Gastroesophageal sphincter (tissue), 4 donors: ENCODE measurements at regions not wholly inside any gene's neighbourhood (a gene's known extent, or its start where the extent isn't known, plus 50 kb on each side); places are given as distances from the start of the nearest gene placed in this dataset.

Experiments used
- ATAC-seq: fragments of 150-250 bp; one replicate; pipeline ENCODE4 v1.9.1; 2016; ENCODE audit warnings: mild to moderate bottlenecking, moderate library complexity
- H3K27ac ChIP-seq, 4 donors: fragments of 200-600 bp; sonication (generic) in 3 of 4; 1 replicate in 3 of 4; 2 replicates in 1 of 4; pipeline ENCODE4 v1.5.1; 2016 to 2019
- H3K27me3 ChIP-seq: fragments of 200-600 bp; sonication (generic); one replicate; pipeline ENCODE4 v1.5.1; 2019
- H3K36me3 ChIP-seq, 2 donors: fragments of 200-600 bp; sonication (generic); one replicate each; pipeline ENCODE4 v1.5.1; 2019; ENCODE audit warnings: control low read depth in 1 of 2
- H3K4me1 ChIP-seq, 3 donors: fragments of 200-600 bp; sonication (generic); 1 replicate in 2 of 3; 2 replicates in 1 of 3; pipeline ENCODE4 v1.5.1; 2016 to 2019; ENCODE audit warnings: control low read depth in 2 of 3
- H3K4me3 ChIP-seq, 2 donors: fragments of 200-600 bp; sonication (generic); one replicate each; pipeline ENCODE4 v1.5.1; 2019; ENCODE audit warnings: mild to moderate bottlenecking in 1 of 2, moderate library complexity in 1 of 2
- H3K9me3 ChIP-seq, 3 donors: fragments of 200-600 bp; sonication (generic); one replicate each; pipeline ENCODE4 v1.5.1; 2017 to 2019; ENCODE audit warnings: control low read depth in 2 of 3
- EP300 ChIP-seq: sonication (generic); formaldehyde crosslinking; IDR thresholded peaks from one replicate; pipeline ENCODE4 v1.6.1; 2017; ENCODE audit warnings: antibody characterized with exemption, mild to moderate bottlenecking
- POLR2A ChIP-seq, 2 donors: fragments of 450-650 bp; IDR thresholded peaks; one replicate each; pipeline ENCODE4 v1.6.1; 2017; ENCODE audit warnings: antibody characterized with exemption in 2 of 2, mild to moderate bottlenecking in 2 of 2, moderate library complexity in 1 of 2
- POLR2AphosphoS5 ChIP-seq: sonication (generic); formaldehyde crosslinking; IDR thresholded peaks from one replicate; pipeline ENCODE4 v1.6.1; 2017; ENCODE audit warnings: antibody characterized with exemption
- WGBS, 2 donors: methylation state at CpG; one replicate each; pipeline ENCODE4 v1.1.5; 2018; ENCODE audit warnings: low coverage in 1 of 2; 5-methylcytosine and 5-hydroxymethylcytosine counted together
- TF ChIP-seq, protein P1 (sequence below), 4 experiments: fragments of 200-600 bp in 2 of 4; fragments of 450-650 bp in 2 of 4; sonication (generic) in 1 of 4; IDR thresholded peaks; one replicate each; pipeline ENCODE4 v1.5.1; 2017 to 2019; ENCODE audit warnings: antibody characterized with exemption in 4 of 4, mild to moderate bottlenecking in 2 of 4, moderate library complexity in 2 of 4

GRCh38 chr2:198309081-198309480 is 504.7 kb downstream of the PLCL1 start:
- Histone ChIP-seq H3K9me3 (no peaks in the 10 kb centered on the region), H3K27me3 (peaks cover 25% of the 10 kb centered on the region), H3K4me1 (no peaks in the 10 kb centered on the region), H3K27ac (no peak overlapping the region), H3K4me3 (no peak overlapping the region), H3K36me3 (no peaks in the 10 kb centered on the region)
- WGBS, 2 donors, result 86 to 100% methylated on average over 1 of the region's 1 CpG
- TF ChIP-seq, protein P1, sequence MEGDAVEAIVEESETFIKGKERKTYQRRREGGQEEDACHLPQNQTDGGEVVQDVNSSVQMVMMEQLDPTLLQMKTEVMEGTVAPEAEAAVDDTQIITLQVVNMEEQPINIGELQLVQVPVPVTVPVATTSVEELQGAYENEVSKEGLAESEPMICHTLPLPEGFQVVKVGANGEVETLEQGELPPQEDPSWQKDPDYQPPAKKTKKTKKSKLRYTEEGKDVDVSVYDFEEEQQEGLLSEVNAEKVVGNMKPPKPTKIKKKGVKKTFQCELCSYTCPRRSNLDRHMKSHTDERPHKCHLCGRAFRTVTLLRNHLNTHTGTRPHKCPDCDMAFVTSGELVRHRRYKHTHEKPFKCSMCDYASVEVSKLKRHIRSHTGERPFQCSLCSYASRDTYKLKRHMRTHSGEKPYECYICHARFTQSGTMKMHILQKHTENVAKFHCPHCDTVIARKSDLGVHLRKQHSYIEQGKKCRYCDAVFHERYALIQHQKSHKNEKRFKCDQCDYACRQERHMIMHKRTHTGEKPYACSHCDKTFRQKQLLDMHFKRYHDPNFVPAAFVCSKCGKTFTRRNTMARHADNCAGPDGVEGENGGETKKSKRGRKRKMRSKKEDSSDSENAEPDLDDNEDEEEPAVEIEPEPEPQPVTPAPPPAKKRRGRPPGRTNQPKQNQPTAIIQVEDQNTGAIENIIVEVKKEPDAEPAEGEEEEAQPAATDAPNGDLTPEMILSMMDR (IDR thresholded peaks at IDR 0.05), result no peak
- TF ChIP-seq EP300, result no peak
- no peak for TF ChIP-seq POLR2AphosphoS5
- TF ChIP-seq POLR2A (IDR thresholded peaks at IDR 0.05), result no peak
- no peak for ATAC-seq

DNA sequence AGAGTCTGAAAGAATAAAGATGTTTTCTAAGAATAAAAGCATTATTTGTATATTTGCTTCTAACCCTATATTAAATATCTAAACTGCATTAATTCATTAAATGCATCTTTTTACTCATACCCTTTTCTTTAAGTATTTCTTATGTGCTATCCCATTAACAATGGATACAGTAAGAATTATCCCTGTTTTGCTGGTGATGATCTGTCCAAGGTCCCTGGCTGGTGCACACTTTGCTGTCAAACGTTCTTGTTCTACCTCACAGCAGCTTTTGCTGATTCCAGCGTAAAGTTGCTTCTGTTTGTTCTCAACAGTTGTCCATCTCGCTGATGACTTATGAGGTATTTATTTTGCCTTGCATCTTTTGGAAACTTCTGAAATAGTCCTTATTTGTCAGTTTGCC is 504.0 kb downstream of the PLCL1 start:
- H3K36me3 ChIP-seq, result no peaks in the 10 kb centered on the region
- 74 to 80% methylated on average over 3 of the region's 3 CpGs for WGBS, 2 donors
- no peaks in the 10 kb centered on the region for H3K9me3 ChIP-seq
- H3K4me3 ChIP-seq, result no peak overlapping the region
- TF ChIP-seq, protein P1 (IDR thresholded peaks at IDR 0.05), result no peak
- TF ChIP-seq POLR2A (IDR thresholded peaks at IDR 0.05), result no peak
- no peak for TF ChIP-seq POLR2AphosphoS5
- no peak for TF ChIP-seq EP300
- no peaks in the 10 kb centered on the region for H3K4me1 ChIP-seq
- no peak for ATAC-seq
- peaks cover 24% of the 10 kb centered on the region for H3K27me3 ChIP-seq
- H3K27ac ChIP-seq, result no peak overlapping the region

GRCh38 chr2:198307093-198307492 is 502.7 kb downstream of the PLCL1 start:
- H3K27ac ChIP-seq, result no peak overlapping the region
- 81 to 83% methylated on average over 2 to 3 of the region's 3 CpGs for WGBS, 2 donors

GRCh38 chr2:198304859-198305258 is 500.5 kb downstream of the PLCL1 start:
- Histone ChIP-seq H3K27me3 (no peaks in the 10 kb centered on the region), H3K4me3 (no peak overlapping the region), H3K4me1 (no peaks in the 10 kb centered on the region), H3K36me3 (no peaks in the 10 kb centered on the region), H3K27ac (no peak overlapping the region), H3K9me3 (no peaks in the 10 kb centered on the region)
- ATAC-seq, result no peak
- TF ChIP-seq POLR2A (IDR thresholded peaks at IDR 0.05) (no peak), POLR2AphosphoS5 (no peak), EP300 (no peak)
- TF ChIP-seq, protein P1 (IDR thresholded peaks at IDR 0.05), result no peak
- WGBS, 2 donors, result 73 to 90% methylated on average over 3 to 4 of the region's 4 CpGs

More at GRCh38 chr2:198307093-198307492, 502.7 kb downstream of the PLCL1 start:
- no peaks in the 10 kb centered on the region for H3K4me1 ChIP-seq
- peaks cover 16% of the 10 kb centered on the region for H3K27me3 ChIP-seq
- H3K4me3 ChIP-seq, result no peak overlapping the region
- ATAC-seq, result no peak
- H3K9me3 ChIP-seq, result no peaks in the 10 kb centered on the region
- TF ChIP-seq POLR2A (IDR thresholded peaks at IDR 0.05) (no peak), EP300 (no peak), POLR2AphosphoS5 (no peak)
- TF ChIP-seq, protein P1 (IDR thresholded peaks at IDR 0.05), result no peak
- H3K36me3 ChIP-seq, result no peaks in the 10 kb centered on the region

DNA sequence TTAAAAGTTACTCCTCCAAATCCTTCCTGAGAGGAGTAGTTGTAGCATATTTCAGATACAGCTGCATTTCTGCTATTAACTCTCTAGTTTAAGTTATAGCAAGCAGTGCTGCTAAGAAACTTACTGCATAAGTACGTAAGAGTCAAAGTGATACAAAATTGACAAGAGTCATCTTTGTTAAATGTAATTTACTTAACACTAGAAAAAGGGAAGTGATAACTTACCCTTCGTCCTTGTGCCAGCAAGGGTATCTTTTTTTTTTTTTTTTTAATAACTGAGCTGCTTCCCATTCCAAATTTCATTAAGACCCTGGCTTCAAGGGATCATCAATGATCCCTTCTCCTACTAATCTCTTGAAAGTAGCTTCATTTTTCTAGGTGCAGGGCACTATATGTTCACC is 493.0 kb downstream of the PLCL1 start:
- no peak overlapping the region for H3K4me3 ChIP-seq
- ATAC-seq, result no peak
- no peaks in the 10 kb centered on the region for H3K27me3 ChIP-seq
- no peaks in the 10 kb centered on the region for H3K4me1 ChIP-seq
- H3K9me3 ChIP-seq, result no peaks in the 10 kb centered on the region
- WGBS, 2 donors, result 61 to 75% methylated on average over 2 of the region's 2 CpGs
- no peak for TF ChIP-seq POLR2A (IDR thresholded peaks at IDR 0.05)
- no peak for TF ChIP-seq EP300
- TF ChIP-seq, protein P1 (IDR thresholded peaks at IDR 0.05), result no peak
- no peak for TF ChIP-seq POLR2AphosphoS5
- H3K36me3 ChIP-seq, result no peaks in the 10 kb centered on the region
- H3K27ac ChIP-seq, result no peak overlapping the region
